HepG2 (cell line): ENCODE measurements at regions not wholly inside any gene's neighbourhood (a gene's known extent, or its start where the extent isn't known, plus 50 kb on each side); places are given as distances from the start of the nearest gene placed in this dataset.

ENCODE experiments used
- BRD4 ChIP-seq: sonication (generic); formaldehyde crosslinking; IDR thresholded peaks from 2 replicates; pipeline ENCODE4 v1.4.0; 2020; ENCODE audit warnings: missing genetic modification reagents
- CBX5 ChIP-seq: sonication (generic); formaldehyde crosslinking; IDR thresholded peaks from 2 replicates; pipeline ENCODE4 v1.4.0; 2020; ENCODE audit warnings: missing genetic modification reagents, borderline replicate concordance
- CREM ChIP-seq, 2 experiments: sonication (generic) in 1 of 2; formaldehyde crosslinking in 1 of 2; IDR thresholded peaks; 2 replicates each; pipeline versions ENCODE4 v1.4.0 to v1.6.1; 2016 to 2020; ENCODE audit warnings: antibody characterized with exemption in 1 of 2, mild to moderate bottlenecking in 1 of 2, missing genetic modification reagents in 1 of 2
- DMAP1 ChIP-seq: IDR thresholded peaks from 2 replicates; pipeline ENCODE4 v1.6.1; 2016
- KDM5A ChIP-seq: fragments of 200-600 bp; sonication (generic); IDR thresholded peaks from 2 replicates; pipeline ENCODE4 v1.7.0; 2018; ENCODE audit warnings: antibody characterized with exemption, mild to moderate bottlenecking, low read length, borderline replicate concordance
- NFYC ChIP-seq: IDR thresholded peaks from 2 replicates; pipeline ENCODE4 v1.6.1; 2016; ENCODE audit warnings: missing genetic modification reagents, missing compliant biosample characterization
- PHF20 ChIP-seq: sonication (generic); formaldehyde crosslinking; IDR thresholded peaks from 2 replicates; pipeline ENCODE4 v1.5.0; 2020; ENCODE audit warnings: mild to moderate bottlenecking, missing genetic modification reagents
- RAD21 ChIP-seq: fragments of 450-650 bp; formaldehyde crosslinking; IDR thresholded peaks from 2 replicates; pipeline ENCODE4 v1.5.0; 2020; ENCODE audit warnings: mild to moderate bottlenecking
- RFX1 ChIP-seq: fragments of 450-650 bp; IDR thresholded peaks from 2 replicates; pipeline ENCODE4 v1.6.1; 2017
- TEAD3 ChIP-seq: optimal IDR thresholded peaks from 2 replicates; pipeline ENCODE3; 2016; ENCODE audit warnings: borderline replicate concordance
- THAP9 ChIP-seq: sonication (generic); formaldehyde crosslinking; IDR thresholded peaks from 2 replicates; pipeline ENCODE4; 2020; ENCODE audit warnings: missing genetic modification reagents, mild to moderate bottlenecking, borderline replicate concordance
- ZBTB7B ChIP-seq: sonication (generic); formaldehyde crosslinking; IDR thresholded peaks from 2 replicates; pipeline ENCODE4 v1.4.0; 2020; ENCODE audit warnings: missing genetic modification reagents
- ZNF230 ChIP-seq: sonication (generic); formaldehyde crosslinking; IDR thresholded peaks from 2 replicates; pipeline ENCODE4 v1.4.0; 2020; ENCODE audit warnings: mild to moderate bottlenecking, missing genetic modification reagents
- ZNF232 ChIP-seq: sonication (generic); formaldehyde crosslinking; IDR thresholded peaks from 2 replicates; pipeline ENCODE4 v1.4.0; 2020; ENCODE audit warnings: missing genetic modification reagents, borderline replicate concordance
- ZNF7 ChIP-seq: IDR thresholded peaks from 2 replicates; pipeline ENCODE4 v1.6.1; 2016; ENCODE audit warnings: missing biosample characterization, missing genetic modification reagents
- TF ChIP-seq, protein P1 (sequence below): sonication (generic); formaldehyde crosslinking; conservative IDR thresholded peaks from 2 replicates; pipeline ENCODE4 v1.4.0; 2020; ENCODE audit warnings: mild to moderate bottlenecking, missing genetic modification reagents, moderate library complexity
- TF ChIP-seq, protein P2 (sequence below): sonication (generic); formaldehyde crosslinking; conservative IDR thresholded peaks from 2 replicates; pipeline ENCODE4 v1.8.0; 2022; ENCODE audit warnings: low read depth, missing genetic modification reagents

DNA sequence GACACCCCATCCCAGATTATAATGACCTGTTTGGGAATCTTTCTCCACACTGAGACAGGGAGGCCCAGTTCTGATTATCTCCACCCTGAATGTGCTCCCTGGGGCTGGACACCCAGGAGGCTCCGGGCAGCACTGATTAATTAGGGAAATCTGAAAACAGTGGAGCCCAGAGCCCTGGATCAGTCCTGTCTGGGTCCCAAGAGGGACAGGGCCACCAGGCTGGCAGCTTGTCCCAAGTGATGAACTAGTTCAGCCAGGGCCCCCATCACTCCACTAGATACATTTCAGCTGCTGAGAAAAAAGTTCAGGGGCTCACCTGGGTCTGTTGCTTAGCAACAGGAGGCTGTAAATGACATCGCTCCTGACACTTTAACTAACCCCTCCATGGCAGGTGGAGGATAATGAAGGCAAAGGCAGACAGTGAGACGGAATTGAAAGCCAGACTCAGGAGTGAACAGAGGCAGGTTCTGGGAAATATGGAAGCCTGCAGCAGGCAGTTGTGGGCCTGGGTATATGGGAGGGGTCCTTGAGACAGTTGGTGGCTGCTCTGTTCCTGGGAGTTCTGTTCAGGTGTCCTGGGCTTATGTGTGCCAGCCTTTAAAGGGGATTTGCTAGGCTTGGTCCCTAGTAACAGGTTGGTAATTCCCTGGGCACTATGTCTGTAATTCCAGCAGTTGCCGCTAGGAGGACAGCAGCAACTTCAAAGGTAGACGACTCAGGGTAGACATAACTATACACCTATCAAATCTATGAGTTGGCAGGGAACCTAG, 78.3 kb upstream of the CTNNBL1 start (continued):
- TF ChIP-seq ZBTB7B (CRISPR knock-in tag) (0 out of 2 replicates have a peak, but pooled peaks have one; percentile 27), RFX1 (peak; percentile 29; the same call in 1 of the 2 replicates), THAP9 (CRISPR knock-in tag) (no peak), TEAD3 (CRISPR knock-in tag) (peak; percentile 52), NFYC (CRISPR knock-in tag) (0 out of 2 replicates have a peak, but pooled peaks have one; percentile 13), ZNF232 (CRISPR knock-in tag) (no peak), PHF20 (CRISPR knock-in tag) (no peak), BRD4 (CRISPR knock-in tag) (no peak), RAD21 (CRISPR knock-in tag) (peak; percentile 30; the same call in 1 of the 2 replicates), KDM5A (no peak), DMAP1 (CRISPR knock-in tag) (no peak), ZNF230 (no peak), CBX5 (no peak), ZNF7 (CRISPR knock-in tag) (peak; percentile 33; the same call in 1 of the 2 replicates), CREM (IDR thresholded peaks at IDR 0.05) (no peak), CREM (CRISPR knock-in tag; IDR thresholded peaks at IDR 0.05) (no peak)
- TF ChIP-seq, protein P1, sequence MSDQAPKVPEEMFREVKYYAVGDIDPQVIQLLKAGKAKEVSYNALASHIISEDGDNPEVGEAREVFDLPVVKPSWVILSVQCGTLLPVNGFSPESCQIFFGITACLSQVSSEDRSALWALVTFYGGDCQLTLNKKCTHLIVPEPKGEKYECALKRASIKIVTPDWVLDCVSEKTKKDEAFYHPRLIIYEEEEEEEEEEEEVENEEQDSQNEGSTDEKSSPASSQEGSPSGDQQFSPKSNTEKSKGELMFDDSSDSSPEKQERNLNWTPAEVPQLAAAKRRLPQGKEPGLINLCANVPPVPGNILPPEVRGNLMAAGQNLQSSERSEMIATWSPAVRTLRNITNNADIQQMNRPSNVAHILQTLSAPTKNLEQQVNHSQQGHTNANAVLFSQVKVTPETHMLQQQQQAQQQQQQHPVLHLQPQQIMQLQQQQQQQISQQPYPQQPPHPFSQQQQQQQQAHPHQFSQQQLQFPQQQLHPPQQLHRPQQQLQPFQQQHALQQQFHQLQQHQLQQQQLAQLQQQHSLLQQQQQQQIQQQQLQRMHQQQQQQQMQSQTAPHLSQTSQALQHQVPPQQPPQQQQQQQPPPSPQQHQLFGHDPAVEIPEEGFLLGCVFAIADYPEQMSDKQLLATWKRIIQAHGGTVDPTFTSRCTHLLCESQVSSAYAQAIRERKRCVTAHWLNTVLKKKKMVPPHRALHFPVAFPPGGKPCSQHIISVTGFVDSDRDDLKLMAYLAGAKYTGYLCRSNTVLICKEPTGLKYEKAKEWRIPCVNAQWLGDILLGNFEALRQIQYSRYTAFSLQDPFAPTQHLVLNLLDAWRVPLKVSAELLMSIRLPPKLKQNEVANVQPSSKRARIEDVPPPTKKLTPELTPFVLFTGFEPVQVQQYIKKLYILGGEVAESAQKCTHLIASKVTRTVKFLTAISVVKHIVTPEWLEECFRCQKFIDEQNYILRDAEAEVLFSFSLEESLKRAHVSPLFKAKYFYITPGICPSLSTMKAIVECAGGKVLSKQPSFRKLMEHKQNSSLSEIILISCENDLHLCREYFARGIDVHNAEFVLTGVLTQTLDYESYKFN, result no peak
- TF ChIP-seq, protein P2, sequence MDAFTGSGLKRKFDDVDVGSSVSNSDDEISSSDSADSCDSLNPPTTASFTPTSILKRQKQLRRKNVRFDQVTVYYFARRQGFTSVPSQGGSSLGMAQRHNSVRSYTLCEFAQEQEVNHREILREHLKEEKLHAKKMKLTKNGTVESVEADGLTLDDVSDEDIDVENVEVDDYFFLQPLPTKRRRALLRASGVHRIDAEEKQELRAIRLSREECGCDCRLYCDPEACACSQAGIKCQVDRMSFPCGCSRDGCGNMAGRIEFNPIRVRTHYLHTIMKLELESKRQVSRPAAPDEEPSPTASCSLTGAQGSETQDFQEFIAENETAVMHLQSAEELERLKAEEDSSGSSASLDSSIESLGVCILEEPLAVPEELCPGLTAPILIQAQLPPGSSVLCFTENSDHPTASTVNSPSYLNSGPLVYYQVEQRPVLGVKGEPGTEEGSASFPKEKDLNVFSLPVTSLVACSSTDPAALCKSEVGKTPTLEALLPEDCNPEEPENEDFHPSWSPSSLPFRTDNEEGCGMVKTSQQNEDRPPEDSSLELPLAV (CRISPR knock-in tag), result no peak
- TF ChIP-seq, all 625 proteins: peak for 23
